SK-N-SH treated with all-trans-retinoic acid at 6 μM for 48 hours (cell line): ENCODE measurements at regions not wholly inside any gene's neighbourhood (a gene's known extent, or its start where the extent isn't known, plus 50 kb on each side); places are given as distances from the start of the nearest gene placed in this dataset.

Source experiments
- ATAC-seq: fragments of 200-7000 bp; cut with Tn5 transposase; 3 replicates; pipeline ENCODE4 v1.9.1; 2020; ENCODE audit warnings: mild to moderate bottlenecking, moderate library complexity
- ARNTL ChIP-seq: fragments of 450-650 bp; formaldehyde crosslinking; IDR thresholded peaks from 2 replicates; pipeline ENCODE4 v1.5.0; 2020; ENCODE audit warnings: low read depth, mild to moderate bottlenecking, moderate library complexity, borderline replicate concordance
- BACH2 ChIP-seq: fragments of 250-450 bp; sonication (Bioruptor Pico); IDR thresholded peaks from 2 replicates; pipeline ENCODE4 v1.9.0; 2021; ENCODE audit warnings: mild to moderate bottlenecking, borderline replicate concordance
- CSDC2 ChIP-seq: fragments of 250-450 bp; sonication (Bioruptor Pico); IDR thresholded peaks from 2 replicates; pipeline ENCODE4 v1.5.0; 2020; ENCODE audit warnings: mild to moderate bottlenecking, moderate library complexity
- ESRRG ChIP-seq: fragments of 250-450 bp; sonication (Bioruptor Pico); IDR thresholded peaks from 2 replicates; pipeline ENCODE4 v1.6.1; 2021; ENCODE audit warnings: mild to moderate bottlenecking
- GLIS3 ChIP-seq: fragments of 250-450 bp; sonication (Bioruptor Pico); IDR thresholded peaks from 2 replicates; pipeline ENCODE4 v1.5.0; 2020; ENCODE audit warnings: mild to moderate bottlenecking, moderate library complexity
- ISL1 ChIP-seq: fragments of 250-450 bp; sonication (Bioruptor Pico); IDR thresholded peaks from 2 replicates; pipeline ENCODE4 v2.1.2; 2022; ENCODE audit warnings: mild to moderate bottlenecking, moderate library complexity
- OSR1 ChIP-seq: fragments of 250-450 bp; sonication (Bioruptor Pico); IDR thresholded peaks from 2 replicates; pipeline ENCODE4 v1.8.0; 2022; ENCODE audit warnings: moderate library complexity, mild to moderate bottlenecking, inconsistent platforms
- PPARA ChIP-seq: fragments of 250-450 bp; sonication (Bioruptor Pico); IDR thresholded peaks from 2 replicates; pipeline ENCODE4 v1.5.0; 2020; ENCODE audit warnings: mild to moderate bottlenecking, borderline replicate concordance
- RARB ChIP-seq: fragments of 250-450 bp; sonication (Bioruptor Pico); IDR thresholded peaks from 2 replicates; pipeline ENCODE4 v1.8.0; 2021; ENCODE audit warnings: mild to moderate bottlenecking, moderate library complexity
- TCF4 ChIP-seq: fragments of 250-450 bp; sonication (Bioruptor Pico); IDR thresholded peaks from 2 replicates; pipeline ENCODE4 v1.8.0; 2021; ENCODE audit warnings: mild to moderate bottlenecking, moderate library complexity, borderline replicate concordance
- TOX ChIP-seq: fragments of 250-450 bp; sonication (Bioruptor Pico); IDR thresholded peaks from 2 replicates; pipeline ENCODE4 v1.8.0; 2021; ENCODE audit warnings: mild to moderate bottlenecking, moderate library complexity, borderline replicate concordance
- ZC3H10 ChIP-seq: fragments of 250-450 bp; sonication (Bioruptor Pico); IDR thresholded peaks from 2 replicates; pipeline ENCODE4 v1.5.1; 2021; ENCODE audit warnings: mild to moderate bottlenecking, moderate library complexity
- ZFP3 ChIP-seq: fragments of 250-450 bp; sonication (Bioruptor Pico); IDR thresholded peaks from 2 replicates; pipeline ENCODE4 v1.5.0; 2020; ENCODE audit warnings: mild to moderate bottlenecking, moderate library complexity
- ZFP30 ChIP-seq: fragments of 450-650 bp; formaldehyde crosslinking; IDR thresholded peaks from 2 replicates; pipeline ENCODE4 v1.5.0; 2022; ENCODE audit warnings: mild to moderate bottlenecking, moderate library complexity
- ZNF565 ChIP-seq: fragments of 450-650 bp; formaldehyde crosslinking; conservative IDR thresholded peaks from 2 replicates; pipeline ENCODE4 v1.5.0; 2020; ENCODE audit warnings: low read depth, mild to moderate bottlenecking, moderate library complexity
- ZNF70 ChIP-seq: fragments of 450-650 bp; formaldehyde crosslinking; IDR thresholded peaks from 2 replicates; pipeline ENCODE4 v1.5.0; 2020; ENCODE audit warnings: mild to moderate bottlenecking, moderate library complexity
- ZNF8 ChIP-seq: fragments of 450-650 bp; formaldehyde crosslinking; IDR thresholded peaks from 2 replicates; pipeline ENCODE4 v1.5.0; 2020; ENCODE audit warnings: mild to moderate bottlenecking, moderate library complexity
- TF ChIP-seq, protein P1 (sequence below): fragments of 250-450 bp; sonication (Bioruptor Pico); IDR thresholded peaks from 2 replicates; pipeline ENCODE4 v1.5.0; 2020; ENCODE audit warnings: mild to moderate bottlenecking, moderate library complexity
- TF ChIP-seq, protein P2 (sequence below): fragments of 250-450 bp; sonication (Bioruptor Pico); IDR thresholded peaks from 2 replicates; pipeline ENCODE4 v1.5.1; 2021; ENCODE audit warnings: mild to moderate bottlenecking, moderate library complexity
- TF ChIP-seq, protein P3 (sequence below): fragments of 250-450 bp; sonication (Bioruptor Pico); IDR thresholded peaks from 2 replicates; pipeline ENCODE4 v1.8.0; 2021; ENCODE audit warnings: low read depth, mild to moderate bottlenecking, moderate library complexity, borderline replicate concordance
- TF ChIP-seq, protein P4 (sequence below): fragments of 250-450 bp; sonication (Bioruptor Pico); IDR thresholded peaks from 2 replicates; pipeline ENCODE4 v1.8.0; 2020; ENCODE audit warnings: mild to moderate bottlenecking, moderate library complexity, borderline replicate concordance
- TF ChIP-seq, protein P5 (sequence below): fragments of 250-450 bp; sonication (Bioruptor Pico); IDR thresholded peaks from 2 replicates; pipeline ENCODE4 v1.5.1; 2020; ENCODE audit warnings: low read depth, mild to moderate bottlenecking, moderate library complexity

DNA sequence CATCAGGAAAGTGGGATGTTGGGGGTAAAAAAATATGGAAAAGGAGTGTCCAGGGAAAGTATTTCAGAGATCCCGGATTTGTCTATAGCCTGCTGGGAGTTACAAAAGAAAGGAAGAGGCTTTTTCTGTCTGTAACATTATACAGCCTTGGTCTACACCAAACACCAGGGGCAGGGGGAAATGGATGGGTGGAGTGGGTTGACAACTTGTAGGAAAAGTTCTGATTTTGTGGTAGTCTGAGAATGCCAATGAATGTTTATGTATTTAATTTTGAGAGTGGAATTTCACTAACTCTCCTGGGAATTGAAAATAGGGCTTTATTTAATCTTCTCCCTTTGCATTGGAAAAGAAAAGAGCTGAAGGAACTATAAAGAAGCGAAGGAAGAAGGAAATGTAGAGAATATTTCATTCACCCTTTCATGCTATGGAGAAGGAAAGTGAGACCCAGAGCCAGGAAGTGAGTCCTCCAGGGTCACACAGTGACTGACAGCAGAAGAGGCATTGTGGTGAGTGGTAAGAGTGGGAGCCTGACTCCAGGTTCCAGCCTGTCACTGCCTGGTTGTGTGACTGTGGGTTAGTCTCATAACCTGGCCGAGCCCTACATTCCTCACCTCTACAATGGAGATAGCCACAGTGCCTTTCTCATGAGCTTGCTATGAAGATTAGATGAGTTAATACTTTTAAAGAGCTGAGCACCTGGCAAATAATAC, 346.3 kb upstream of the TNP1 start:
- ATAC-seq: no peak
- no peak for TF ChIP-seq CSDC2 (CRISPR knock-in tag)
- no peak for TF ChIP-seq ESRRG
- no peak for TF ChIP-seq ZNF565 (CRISPR knock-in tag)
- TF ChIP-seq, protein P1, sequence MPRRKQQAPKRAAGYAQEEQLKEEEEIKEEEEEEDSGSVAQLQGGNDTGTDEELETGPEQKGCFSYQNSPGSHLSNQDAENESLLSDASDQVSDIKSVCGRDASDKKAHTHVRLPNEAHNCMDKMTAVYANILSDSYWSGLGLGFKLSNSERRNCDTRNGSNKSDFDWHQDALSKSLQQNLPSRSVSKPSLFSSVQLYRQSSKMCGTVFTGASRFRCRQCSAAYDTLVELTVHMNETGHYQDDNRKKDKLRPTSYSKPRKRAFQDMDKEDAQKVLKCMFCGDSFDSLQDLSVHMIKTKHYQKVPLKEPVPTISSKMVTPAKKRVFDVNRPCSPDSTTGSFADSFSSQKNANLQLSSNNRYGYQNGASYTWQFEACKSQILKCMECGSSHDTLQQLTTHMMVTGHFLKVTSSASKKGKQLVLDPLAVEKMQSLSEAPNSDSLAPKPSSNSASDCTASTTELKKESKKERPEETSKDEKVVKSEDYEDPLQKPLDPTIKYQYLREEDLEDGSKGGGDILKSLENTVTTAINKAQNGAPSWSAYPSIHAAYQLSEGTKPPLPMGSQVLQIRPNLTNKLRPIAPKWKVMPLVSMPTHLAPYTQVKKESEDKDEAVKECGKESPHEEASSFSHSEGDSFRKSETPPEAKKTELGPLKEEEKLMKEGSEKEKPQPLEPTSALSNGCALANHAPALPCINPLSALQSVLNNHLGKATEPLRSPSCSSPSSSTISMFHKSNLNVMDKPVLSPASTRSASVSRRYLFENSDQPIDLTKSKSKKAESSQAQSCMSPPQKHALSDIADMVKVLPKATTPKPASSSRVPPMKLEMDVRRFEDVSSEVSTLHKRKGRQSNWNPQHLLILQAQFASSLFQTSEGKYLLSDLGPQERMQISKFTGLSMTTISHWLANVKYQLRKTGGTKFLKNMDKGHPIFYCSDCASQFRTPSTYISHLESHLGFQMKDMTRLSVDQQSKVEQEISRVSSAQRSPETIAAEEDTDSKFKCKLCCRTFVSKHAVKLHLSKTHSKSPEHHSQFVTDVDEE (CRISPR knock-in tag): no peak
- TF ChIP-seq ARNTL: no peak
- TF ChIP-seq BACH2 (CRISPR knock-in tag): no peak
- no peak for TF ChIP-seq ZNF8 (CRISPR knock-in tag)
- TF ChIP-seq, protein P2, sequence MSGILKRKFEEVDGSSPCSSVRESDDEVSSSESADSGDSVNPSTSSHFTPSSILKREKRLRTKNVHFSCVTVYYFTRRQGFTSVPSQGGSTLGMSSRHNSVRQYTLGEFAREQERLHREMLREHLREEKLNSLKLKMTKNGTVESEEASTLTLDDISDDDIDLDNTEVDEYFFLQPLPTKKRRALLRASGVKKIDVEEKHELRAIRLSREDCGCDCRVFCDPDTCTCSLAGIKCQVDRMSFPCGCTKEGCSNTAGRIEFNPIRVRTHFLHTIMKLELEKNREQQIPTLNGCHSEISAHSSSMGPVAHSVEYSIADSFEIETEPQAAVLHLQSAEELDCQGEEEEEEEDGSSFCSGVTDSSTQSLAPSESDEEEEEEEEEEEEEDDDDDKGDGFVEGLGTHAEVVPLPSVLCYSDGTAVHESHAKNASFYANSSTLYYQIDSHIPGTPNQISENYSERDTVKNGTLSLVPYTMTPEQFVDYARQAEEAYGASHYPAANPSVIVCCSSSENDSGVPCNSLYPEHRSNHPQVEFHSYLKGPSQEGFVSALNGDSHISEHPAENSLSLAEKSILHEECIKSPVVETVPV (CRISPR knock-in tag): no peak
- no peak for TF ChIP-seq GLIS3 (CRISPR knock-in tag)
- no peak for TF ChIP-seq ISL1 (CRISPR knock-in tag)
- no peak for TF ChIP-seq TCF4 (CRISPR knock-in tag)
- TF ChIP-seq ZNF70: no peak
- TF ChIP-seq, protein P3, sequence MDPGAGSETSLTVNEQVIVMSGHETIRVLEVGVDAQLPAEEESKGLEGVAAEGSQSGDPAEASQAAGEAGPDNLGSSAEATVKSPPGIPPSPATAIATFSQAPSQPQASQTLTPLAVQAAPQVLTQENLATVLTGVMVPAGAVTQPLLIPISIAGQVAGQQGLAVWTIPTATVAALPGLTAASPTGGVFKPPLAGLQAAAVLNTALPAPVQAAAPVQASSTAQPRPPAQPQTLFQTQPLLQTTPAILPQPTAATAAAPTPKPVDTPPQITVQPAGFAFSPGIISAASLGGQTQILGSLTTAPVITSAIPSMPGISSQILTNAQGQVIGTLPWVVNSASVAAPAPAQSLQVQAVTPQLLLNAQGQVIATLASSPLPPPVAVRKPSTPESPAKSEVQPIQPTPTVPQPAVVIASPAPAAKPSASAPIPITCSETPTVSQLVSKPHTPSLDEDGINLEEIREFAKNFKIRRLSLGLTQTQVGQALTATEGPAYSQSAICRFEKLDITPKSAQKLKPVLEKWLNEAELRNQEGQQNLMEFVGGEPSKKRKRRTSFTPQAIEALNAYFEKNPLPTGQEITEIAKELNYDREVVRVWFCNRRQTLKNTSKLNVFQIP: no peak
- TF ChIP-seq, protein P4, sequence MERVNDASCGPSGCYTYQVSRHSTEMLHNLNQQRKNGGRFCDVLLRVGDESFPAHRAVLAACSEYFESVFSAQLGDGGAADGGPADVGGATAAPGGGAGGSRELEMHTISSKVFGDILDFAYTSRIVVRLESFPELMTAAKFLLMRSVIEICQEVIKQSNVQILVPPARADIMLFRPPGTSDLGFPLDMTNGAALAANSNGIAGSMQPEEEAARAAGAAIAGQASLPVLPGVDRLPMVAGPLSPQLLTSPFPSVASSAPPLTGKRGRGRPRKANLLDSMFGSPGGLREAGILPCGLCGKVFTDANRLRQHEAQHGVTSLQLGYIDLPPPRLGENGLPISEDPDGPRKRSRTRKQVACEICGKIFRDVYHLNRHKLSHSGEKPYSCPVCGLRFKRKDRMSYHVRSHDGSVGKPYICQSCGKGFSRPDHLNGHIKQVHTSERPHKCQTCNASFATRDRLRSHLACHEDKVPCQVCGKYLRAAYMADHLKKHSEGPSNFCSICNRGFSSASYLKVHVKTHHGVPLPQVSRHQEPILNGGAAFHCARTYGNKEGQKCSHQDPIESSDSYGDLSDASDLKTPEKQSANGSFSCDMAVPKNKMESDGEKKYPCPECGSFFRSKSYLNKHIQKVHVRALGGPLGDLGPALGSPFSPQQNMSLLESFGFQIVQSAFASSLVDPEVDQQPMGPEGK (CRISPR knock-in tag): no peak
- TF ChIP-seq TOX (CRISPR knock-in tag): no peak
- TF ChIP-seq PPARA: no peak
- no peak for TF ChIP-seq ZC3H10 (CRISPR knock-in tag)
- TF ChIP-seq, all 23 proteins: peak for 0

DNA sequence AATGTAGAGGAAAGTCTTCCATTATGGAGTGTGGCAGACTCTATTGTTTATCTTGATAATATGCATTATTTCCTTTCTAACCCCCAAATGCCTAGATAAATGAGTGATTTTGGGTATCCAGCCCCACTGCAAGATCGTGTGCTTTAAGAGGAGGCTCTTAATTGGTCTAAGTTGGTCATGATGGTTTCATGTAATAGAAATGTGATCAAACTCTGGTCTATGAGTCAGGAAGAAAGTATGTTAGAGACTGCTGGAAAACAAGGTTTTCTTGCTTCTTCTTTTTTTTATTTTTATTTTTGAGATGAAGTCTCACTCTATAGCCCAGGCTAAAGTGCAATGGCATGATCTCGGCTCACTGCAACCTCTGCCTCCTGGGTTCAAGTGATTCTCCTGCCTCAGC, 344.5 kb upstream of the TNP1 start:
- no peak for ATAC-seq
- TF ChIP-seq TOX (CRISPR knock-in tag): no peak
- no peak for TF ChIP-seq ZFP30 (CRISPR knock-in tag)
- no peak for TF ChIP-seq ZNF8 (CRISPR knock-in tag)
- TF ChIP-seq CSDC2 (CRISPR knock-in tag): no peak
- no peak for TF ChIP-seq OSR1 (CRISPR knock-in tag)
- no peak for TF ChIP-seq RARB
- TF ChIP-seq ARNTL: no peak
- TF ChIP-seq ZNF565 (CRISPR knock-in tag): no peak
- TF ChIP-seq ZFP3 (CRISPR knock-in tag): no peak

DNA sequence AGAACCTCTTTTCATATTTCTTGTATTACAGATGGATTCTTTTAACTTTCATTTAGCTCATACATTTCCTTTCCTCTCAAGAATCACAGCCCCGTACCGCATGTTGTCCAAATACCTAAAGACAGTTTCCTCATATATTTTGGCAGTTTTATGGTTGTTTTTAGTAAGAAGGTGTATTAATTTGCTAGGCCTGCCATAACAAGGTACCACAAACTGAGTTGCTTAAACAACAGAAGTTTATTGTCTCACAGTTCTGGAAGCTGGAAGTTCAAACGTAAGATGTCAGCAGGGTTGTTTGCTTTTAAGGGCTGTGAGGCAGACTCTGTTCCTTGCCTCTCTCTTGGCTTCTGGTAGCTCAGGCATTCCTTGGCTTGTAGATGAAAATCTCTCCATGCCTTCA, 343.2 kb upstream of the TNP1 start:
- no peak for TF ChIP-seq ZFP30 (CRISPR knock-in tag)
- no peak for TF ChIP-seq RARB
- TF ChIP-seq CSDC2 (CRISPR knock-in tag): no peak
- no peak for TF ChIP-seq PPARA
- no peak for TF ChIP-seq TCF4 (CRISPR knock-in tag)
- TF ChIP-seq, protein P4 (CRISPR knock-in tag): no peak
- TF ChIP-seq, protein P5, sequence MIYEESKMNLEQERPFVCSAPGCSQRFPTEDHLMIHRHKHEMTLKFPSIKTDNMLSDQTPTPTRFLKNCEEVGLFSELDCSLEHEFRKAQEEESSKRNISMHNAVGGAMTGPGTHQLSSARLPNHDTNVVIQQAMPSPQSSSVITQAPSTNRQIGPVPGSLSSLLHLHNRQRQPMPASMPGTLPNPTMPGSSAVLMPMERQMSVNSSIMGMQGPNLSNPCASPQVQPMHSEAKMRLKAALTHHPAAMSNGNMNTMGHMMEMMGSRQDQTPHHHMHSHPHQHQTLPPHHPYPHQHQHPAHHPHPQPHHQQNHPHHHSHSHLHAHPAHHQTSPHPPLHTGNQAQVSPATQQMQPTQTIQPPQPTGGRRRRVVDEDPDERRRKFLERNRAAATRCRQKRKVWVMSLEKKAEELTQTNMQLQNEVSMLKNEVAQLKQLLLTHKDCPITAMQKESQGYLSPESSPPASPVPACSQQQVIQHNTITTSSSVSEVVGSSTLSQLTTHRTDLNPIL: no peak
- TF ChIP-seq ISL1 (CRISPR knock-in tag): no peak
- TF ChIP-seq TOX (CRISPR knock-in tag): no peak
- TF ChIP-seq, protein P2 (CRISPR knock-in tag): no peak
- TF ChIP-seq ZNF8 (CRISPR knock-in tag): no peak
- no peak for TF ChIP-seq GLIS3 (CRISPR knock-in tag)
- no peak for TF ChIP-seq ZNF70
- no peak for TF ChIP-seq ARNTL
- no peak for ATAC-seq
